ENCODE measurements at regions not wholly inside any gene's neighbourhood (a gene's known extent, or its start where the extent isn't known, plus 50 kb on each side); places are given as distances from the start of the nearest gene placed in this dataset.

DNA sequence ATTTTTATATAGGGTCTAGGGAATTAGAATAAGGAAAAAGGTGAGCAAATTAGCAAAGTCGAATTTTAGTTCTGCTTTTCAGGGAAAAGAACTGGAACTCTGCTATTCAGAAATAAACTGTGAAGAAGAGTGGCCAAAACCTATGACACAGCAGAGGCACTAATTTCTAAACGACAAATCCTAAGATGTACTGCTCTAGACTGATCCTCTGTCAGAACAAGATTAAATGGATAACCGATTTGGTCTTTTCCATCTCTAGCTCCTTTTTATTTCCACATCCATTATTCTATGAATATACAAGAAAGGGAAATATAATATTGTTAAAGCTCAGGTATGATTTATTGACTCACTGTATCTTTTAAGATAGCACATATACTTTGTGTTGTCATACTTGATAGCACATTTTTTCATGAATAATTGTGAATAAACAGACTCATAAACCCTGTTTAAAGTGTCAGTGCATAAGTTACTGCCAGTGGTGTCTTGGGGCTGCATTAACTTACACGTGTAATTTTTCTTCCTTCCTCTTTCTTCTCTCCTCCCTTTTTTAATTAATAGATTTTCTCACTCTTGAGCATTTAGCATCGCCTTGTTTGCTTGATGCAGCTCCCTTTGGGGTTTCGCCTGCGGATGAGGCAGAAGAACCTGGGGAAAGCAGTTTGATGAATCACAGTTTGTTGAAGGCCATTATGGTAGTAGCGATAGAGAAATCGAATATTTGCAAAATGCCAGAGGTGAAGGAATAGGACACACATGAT is 496.6 kb downstream of the ADGRL2 start:
- TF ChIP-seq, protein P1, sequence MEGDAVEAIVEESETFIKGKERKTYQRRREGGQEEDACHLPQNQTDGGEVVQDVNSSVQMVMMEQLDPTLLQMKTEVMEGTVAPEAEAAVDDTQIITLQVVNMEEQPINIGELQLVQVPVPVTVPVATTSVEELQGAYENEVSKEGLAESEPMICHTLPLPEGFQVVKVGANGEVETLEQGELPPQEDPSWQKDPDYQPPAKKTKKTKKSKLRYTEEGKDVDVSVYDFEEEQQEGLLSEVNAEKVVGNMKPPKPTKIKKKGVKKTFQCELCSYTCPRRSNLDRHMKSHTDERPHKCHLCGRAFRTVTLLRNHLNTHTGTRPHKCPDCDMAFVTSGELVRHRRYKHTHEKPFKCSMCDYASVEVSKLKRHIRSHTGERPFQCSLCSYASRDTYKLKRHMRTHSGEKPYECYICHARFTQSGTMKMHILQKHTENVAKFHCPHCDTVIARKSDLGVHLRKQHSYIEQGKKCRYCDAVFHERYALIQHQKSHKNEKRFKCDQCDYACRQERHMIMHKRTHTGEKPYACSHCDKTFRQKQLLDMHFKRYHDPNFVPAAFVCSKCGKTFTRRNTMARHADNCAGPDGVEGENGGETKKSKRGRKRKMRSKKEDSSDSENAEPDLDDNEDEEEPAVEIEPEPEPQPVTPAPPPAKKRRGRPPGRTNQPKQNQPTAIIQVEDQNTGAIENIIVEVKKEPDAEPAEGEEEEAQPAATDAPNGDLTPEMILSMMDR (conservative IDR thresholded peaks at IDR 0.05; ENCODE audit: control insufficient read depth, insufficient read depth, low read depth, low read length): no peak
- no peak overlapping the region for H3K4me3 ChIP-seq (ENCODE audit: control insufficient read depth, low read depth, low read length)
- DNase-seq (ENCODE audit: low read depth): no peak

DNA sequence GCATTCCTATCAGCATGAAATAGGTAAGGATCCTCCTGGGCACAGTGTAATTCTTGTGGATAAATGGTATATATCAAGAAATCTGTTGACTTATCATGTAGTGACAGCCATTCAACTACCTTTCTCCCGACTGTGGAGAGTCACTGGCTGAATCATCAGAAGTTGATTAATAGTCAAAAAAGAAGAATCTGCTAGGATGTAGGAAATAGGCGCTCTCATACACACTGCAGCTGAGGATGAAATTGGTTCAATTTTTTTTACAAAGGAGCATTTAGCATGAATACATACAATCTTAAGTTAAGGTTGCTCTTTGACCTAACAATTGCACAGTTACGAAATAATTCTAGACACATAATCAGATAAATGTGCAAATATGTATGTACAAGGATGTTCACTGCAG is 486.8 kb downstream of the ADGRL2 start:
- no peak for DNase-seq (ENCODE audit: low read depth)
- no peak overlapping the region for H3K4me3 ChIP-seq (ENCODE audit: control insufficient read depth, low read depth, low read length)
- TF ChIP-seq, protein P1 (conservative IDR thresholded peaks at IDR 0.05; ENCODE audit: control insufficient read depth, insufficient read depth, low read depth, low read length): no peak

DNA sequence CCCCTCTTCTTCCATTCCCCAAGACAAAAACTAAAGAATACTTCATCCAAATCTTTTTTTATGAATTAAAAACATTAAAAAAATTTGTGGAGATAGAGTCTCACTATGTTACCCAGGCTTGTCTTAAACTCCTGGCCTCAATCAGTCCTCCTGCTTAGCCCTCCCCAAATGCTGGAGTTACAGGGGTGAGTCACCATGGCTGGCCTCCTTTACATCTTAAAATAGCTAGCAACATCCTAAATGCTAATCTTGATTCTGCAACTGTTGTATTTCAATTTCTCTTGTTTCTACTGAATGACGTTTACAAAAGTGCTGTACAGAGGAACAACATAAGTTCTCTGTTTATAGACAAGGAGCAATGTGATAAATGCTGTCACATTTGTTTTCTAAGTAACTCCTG is 483.5 kb downstream of the ADGRL2 start:
- H3K4me3 ChIP-seq (ENCODE audit: control insufficient read depth, low read depth, low read length): no peak overlapping the region
- TF ChIP-seq, protein P1 (conservative IDR thresholded peaks at IDR 0.05; ENCODE audit: control insufficient read depth, insufficient read depth, low read depth, low read length): no peak
- peak; percentile 8 for DNase-seq (ENCODE audit: low read depth)

DNA sequence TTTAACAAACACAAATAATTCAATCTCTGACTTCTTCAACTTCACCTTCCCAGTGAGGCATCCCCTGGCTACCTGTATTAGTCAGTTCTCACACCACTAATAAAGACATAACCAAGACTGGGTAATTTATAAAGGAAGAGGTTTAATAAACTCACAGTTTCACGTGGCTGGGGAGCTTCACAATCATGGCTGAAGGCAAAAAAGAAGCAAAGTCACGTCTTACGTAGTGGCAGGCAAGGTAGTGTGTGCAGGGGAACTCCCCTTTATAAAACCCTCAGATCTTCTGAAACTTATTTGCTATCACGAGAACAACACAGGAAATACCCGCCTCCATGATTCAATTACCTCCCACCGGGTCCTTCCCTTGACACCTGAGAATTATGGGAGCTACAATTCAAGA is 478.5 kb downstream of the ADGRL2 start:
- DNase-seq (ENCODE audit: low read depth): no peak
- TF ChIP-seq, protein P1 (conservative IDR thresholded peaks at IDR 0.05; ENCODE audit: control insufficient read depth, insufficient read depth, low read depth, low read length): no peak
- H3K4me3 ChIP-seq (ENCODE audit: control insufficient read depth, low read depth, low read length): no peak overlapping the region

DNA sequence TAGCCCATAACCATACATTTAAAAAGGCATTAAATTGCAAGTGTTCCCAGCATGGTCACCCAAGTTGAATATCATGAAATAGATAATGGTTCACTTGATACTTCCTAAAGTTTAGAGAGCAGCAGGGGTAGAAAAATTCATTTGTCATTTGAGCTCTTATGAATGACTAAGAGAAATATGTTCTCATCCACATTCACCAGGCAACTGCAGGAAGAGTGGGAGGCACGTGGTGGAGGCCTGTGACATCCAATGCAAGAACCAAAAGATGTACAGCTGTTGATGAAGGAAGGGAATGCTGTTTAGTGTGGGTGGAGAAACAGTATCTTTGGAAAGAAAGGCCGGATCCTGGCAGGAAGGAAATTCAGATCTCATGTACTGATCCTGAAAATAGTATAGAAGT is 473.1 kb downstream of the ADGRL2 start:
- TF ChIP-seq, protein P1 (conservative IDR thresholded peaks at IDR 0.05; ENCODE audit: control insufficient read depth, insufficient read depth, low read depth, low read length): no peak
- no peak overlapping the region for H3K4me3 ChIP-seq (ENCODE audit: control insufficient read depth, low read depth, low read length)
- peak; percentile 21 for DNase-seq (ENCODE audit: low read depth)

DNA sequence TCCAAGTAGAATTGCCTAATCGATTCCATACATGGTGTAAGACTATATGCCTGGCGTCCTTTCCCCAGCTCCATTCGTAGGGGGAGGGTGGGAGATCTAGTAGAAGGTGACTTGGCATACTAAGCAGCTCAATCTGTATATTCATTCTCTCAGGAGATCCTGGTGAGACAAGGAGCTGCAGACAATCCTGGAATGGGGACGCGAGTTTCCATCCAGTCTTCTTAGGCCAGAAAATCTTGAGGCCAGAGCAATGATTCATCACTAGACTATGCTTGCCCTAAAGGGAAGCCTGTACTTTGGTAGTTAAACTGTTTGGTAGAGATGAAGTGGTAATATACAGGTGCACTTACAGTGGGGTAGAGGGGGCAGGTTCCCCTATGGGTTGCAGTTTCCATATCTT is 468.7 kb downstream of the ADGRL2 start:
- DNase-seq (ENCODE audit: low read depth): peak; percentile 31
- H3K4me3 ChIP-seq (ENCODE audit: control insufficient read depth, low read depth, low read length): no peak overlapping the region
- TF ChIP-seq, protein P1 (conservative IDR thresholded peaks at IDR 0.05; ENCODE audit: control insufficient read depth, insufficient read depth, low read depth, low read length): no peak
